HG02678 (cell line): ENCODE measurements at regions not wholly inside any gene's neighbourhood (a gene's known extent, or its start where the extent isn't known, plus 50 kb on each side); places are given as distances from the start of the nearest gene placed in this dataset.

Source experiments
- ATAC-seq: cut with Tn5 transposase; IDR thresholded peaks from one replicate; pipeline ENCODE4 v1.9.1; 2021; ENCODE audit warnings: mild to moderate bottlenecking, moderate library complexity; ENCODE audit not compliant: unreplicated experiment

GRCh38 chr10:128457136-128457535 lies 330.9 kb upstream of the MKI67 start:
- no peak for ATAC-seq

GRCh38 chr10:128461991-128462390 lies 335.8 kb upstream of the MKI67 start:
- no peak for ATAC-seq

GRCh38 chr10:128462844-128463243 lies 336.6 kb upstream of the MKI67 start:
- ATAC-seq: no peak

GRCh38 chr10:128463991-128464760 lies 338.0 kb upstream of the MKI67 start:
- ATAC-seq: no peak

GRCh38 chr10:128465697-128466096 lies 339.5 kb upstream of the MKI67 start:
- no peak for ATAC-seq

- ATAC-seq: no peak
These were observed 340.7 kb upstream of the MKI67 start for GRCh38 chr10:128466831-128467371.

GRCh38 chr10:128468462-128468861 lies 342.2 kb upstream of the MKI67 start:
- ATAC-seq: no peak

GRCh38 chr10:128469515-128469914 lies 343.3 kb upstream of the MKI67 start:
- no peak for ATAC-seq

GRCh38 chr10:128470321-128470965 lies 344.2 kb upstream of the MKI67 start:
- no peak for ATAC-seq

- no peak for ATAC-seq
These were observed 344.9 kb upstream of the MKI67 start for GRCh38 chr10:128471151-128471550.

- ATAC-seq: no peak
These were observed 346.0 kb upstream of the MKI67 start for GRCh38 chr10:128472196-128472595.

- no peak for ATAC-seq
These were observed 347.2 kb upstream of the MKI67 start for GRCh38 chr10:128473396-128473795.

- no peak for ATAC-seq
These were observed 347.7 kb upstream of the MKI67 start for GRCh38 chr10:128473911-128474310.

- ATAC-seq: no peak
These were observed 348.3 kb upstream of the MKI67 start for GRCh38 chr10:128474571-128474970.

GRCh38 chr10:128475686-128476367 lies 349.6 kb upstream of the MKI67 start:
- ATAC-seq: no peak

GRCh38 chr10:128476368-128476725 lies 350.1 kb upstream of the MKI67 start:
- no peak for ATAC-seq

GRCh38 chr10:128476845-128477244 lies 350.6 kb upstream of the MKI67 start:
- no peak for ATAC-seq

- no peak for ATAC-seq
These were observed 354.4 kb upstream of the MKI67 start for GRCh38 chr10:128480601-128481000.

GRCh38 chr10:128481152-128481840 lies 355.1 kb upstream of the MKI67 start:
- ATAC-seq: no peak

- ATAC-seq: no peak
These were observed 355.8 kb upstream of the MKI67 start for GRCh38 chr10:128482052-128482451.

GRCh38 chr10:128483216-128483615 lies 357.0 kb upstream of the MKI67 start:
- ATAC-seq: no peak
